MCF 10A (cell line): ENCODE measurements at regions not wholly inside any gene's neighbourhood (a gene's known extent, or its start where the extent isn't known, plus 50 kb on each side); places are given as distances from the start of the nearest gene placed in this dataset.
A peak's percentile ranks its signal among the peaks of the same experiment; 100 is the strongest.

Experiments
- BruUV-seq: library from RNA; stranded (reverse); fragments of 400-500 nt; replicated peaks from 2 replicates; lab custom pipeline; 2021; lab: Mats Ljungman, UMichigan
- CTCF ChIA-PET: fragments of 300-600 bp; sonication (Branson Sonifier 250); formaldehyde crosslinking; extraction: SDS; loops from one replicate; lab custom pipeline; 2021; ENCODE audit warnings: antibody characterized with exemption, inconsistent platforms; lab: Yijun Ruan, JAX
- POLR2A ChIA-PET: fragments of 300-600, 350-650 bp; sonication (Branson Sonifier 250); formaldehyde crosslinking; extraction: SDS; loops from one replicate; lab custom pipeline; 2020; ENCODE audit warnings: antibody characterized with exemption, inconsistent platforms; lab: Yijun Ruan, JAX
- DNase-seq: peaks from one replicate; pipeline ENCODE4 v3.0.0-alpha.2; 2018; ENCODE audit not compliant: unreplicated experiment
- H3K27ac Mint-ChIP-seq: one replicate; pipeline ENCODE4 v1.8.0; 2022; ENCODE audit warnings: mild to moderate bottlenecking, low read depth, mixed read lengths; ENCODE audit not compliant: unreplicated experiment
- H3K27me3 Mint-ChIP-seq: one replicate; pipeline ENCODE4 v1.8.0; 2022; ENCODE audit warnings: mixed read lengths; ENCODE audit not compliant: insufficient read depth, unreplicated experiment
- H3K36me3 Mint-ChIP-seq: one replicate; pipeline ENCODE4 v1.8.0; 2022; ENCODE audit warnings: mild to moderate bottlenecking, moderate library complexity, mixed read lengths; ENCODE audit not compliant: insufficient read depth, unreplicated experiment
- H3K4me1 Mint-ChIP-seq: one replicate; pipeline ENCODE4 v1.8.0; 2022; ENCODE audit warnings: mixed read lengths; ENCODE audit not compliant: insufficient read depth, unreplicated experiment
- H3K4me3 Mint-ChIP-seq: one replicate; pipeline ENCODE4 v1.8.0; 2022; ENCODE audit warnings: mild to moderate bottlenecking, moderate library complexity, mixed read lengths; ENCODE audit not compliant: unreplicated experiment
- H3K9me3 Mint-ChIP-seq: one replicate; pipeline ENCODE4 v1.8.0; 2022; ENCODE audit warnings: mixed read lengths; ENCODE audit not compliant: unreplicated experiment
- CTCF ChIP-seq: fragments of 200-600 bp; IDR thresholded peaks from one replicate; pipeline ENCODE4 v1.8.0; 2022; ENCODE audit warnings: antibody characterized with exemption, mild to moderate bottlenecking; ENCODE audit not compliant: unreplicated experiment
- intact Hi-C: fragments of 100-400 bp; cut with micrococcal nuclease; formaldehyde crosslinking; loops from 2 replicates; pipeline ENCODE4 v1.14.1; 2022

GRCh38 chr2:204180649-204181048, 244.1 kb downstream of the ICOS start:
- Mint-ChIP-seq H3K27me3 (peaks cover 23% of the 10 kb centered on the region), H3K4me1 (no peaks in the 10 kb centered on the region), H3K4me3 (no peak overlapping the region), H3K9me3 (no peaks in the 10 kb centered on the region), H3K27ac (no peak overlapping the region), H3K36me3 (no peaks in the 10 kb centered on the region)
- ChIA-PET POLR2A (no interaction called here), CTCF (interaction anchor here (1.3 kb wide), 2 partner anchors 11 to 155 kb away, joined by 3 to 4 read pairs; no protein-coding TSS in a partner anchor)
- peak; percentile 7 for DNase-seq
- no TSS peak for BruUV-seq
- no peak for TF ChIP-seq CTCF
- intact Hi-C loops = no loop called here

DNA sequence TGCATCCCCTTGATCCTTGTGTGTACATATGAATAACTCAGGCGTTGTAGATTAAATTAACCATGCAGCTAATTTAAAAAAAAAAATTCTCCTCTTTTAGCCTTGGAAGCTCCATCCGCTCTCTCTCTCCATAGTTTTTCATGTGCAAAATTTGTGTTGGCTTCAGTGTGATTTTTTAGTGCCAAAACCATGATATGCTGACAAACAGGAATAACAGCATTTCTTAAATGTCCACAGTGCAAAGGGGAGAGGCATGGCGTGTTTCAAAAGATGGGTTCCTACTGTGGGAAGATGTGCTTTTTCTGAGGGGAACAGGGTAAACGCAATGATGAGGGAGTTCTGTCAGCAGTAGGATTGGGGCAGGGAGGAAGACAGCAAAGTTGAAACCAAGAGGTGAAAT, 247.0 kb downstream of the ICOS start:
- Mint-ChIP-seq H3K36me3 (no peaks in the 10 kb centered on the region), H3K27ac (no peak overlapping the region), H3K27me3 (peaks cover 17% of the 10 kb centered on the region), H3K9me3 (no peaks in the 10 kb centered on the region), H3K4me3 (no peak overlapping the region), H3K4me1 (no peaks in the 10 kb centered on the region)
- no peak for DNase-seq
- intact Hi-C loops = no loop called here
- CTCF ChIA-PET = interaction anchor here (0.7 kb wide), 1 partner anchor 78 kb away, joined by 3 read pairs; no protein-coding TSS in a partner anchor
- POLR2A ChIA-PET = no interaction called here
- BruUV-seq = no TSS peak
- TF ChIP-seq CTCF = no peak

DNA sequence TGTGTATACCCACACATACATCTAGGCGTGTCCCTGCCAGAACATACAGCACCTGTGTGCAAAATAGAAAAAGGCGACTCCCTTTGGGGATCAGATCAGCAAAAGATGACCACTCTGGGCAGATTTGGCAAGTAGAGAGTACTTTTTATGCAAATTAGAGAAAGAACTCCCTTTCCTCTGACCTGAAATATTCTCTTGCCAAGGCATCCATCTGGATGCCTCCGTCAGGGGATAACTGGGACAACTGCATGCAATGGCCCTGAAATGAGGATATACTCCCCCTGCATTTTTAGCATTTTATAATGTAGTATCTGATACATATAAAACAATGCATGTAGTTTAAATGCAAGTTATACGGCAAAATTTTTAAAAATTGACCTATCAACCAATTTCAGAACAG, 247.7 kb downstream of the ICOS start:
- no peaks in the 10 kb centered on the region for H3K36me3 Mint-ChIP-seq
- intact Hi-C loops = no loop called here
- TF ChIP-seq CTCF = no peak

GRCh38 chr2:204187229-204188083, 250.9 kb downstream of the ICOS start:
- BruUV-seq = no TSS peak
- no peak overlapping the region for H3K4me3 Mint-ChIP-seq
- TF ChIP-seq CTCF = no peak
- no peaks in the 10 kb centered on the region for H3K27me3 Mint-ChIP-seq
- intact Hi-C loops = no loop called here
- POLR2A ChIA-PET = interaction anchor here (0.6 kb wide), 1 partner anchor 53 kb away, joined by 3 read pairs; no protein-coding TSS in a partner anchor
- no peaks in the 10 kb centered on the region for H3K9me3 Mint-ChIP-seq
- H3K4me1 Mint-ChIP-seq = no peaks in the 10 kb centered on the region
- H3K27ac Mint-ChIP-seq = no peak overlapping the region
- H3K36me3 Mint-ChIP-seq = no peaks in the 10 kb centered on the region
- DNase-seq = no peak
- CTCF ChIA-PET = interaction anchor here (0.6 to 1.6 kb wide), 4 partner anchors 10 to 949 kb away, joined by 3 to 4 read pairs (median 3); no protein-coding TSS in a partner anchor

More for the DNA sequence above, 247.7 kb downstream of the ICOS start:
- H3K4me3 Mint-ChIP-seq = no peak overlapping the region
- no peaks in the 10 kb centered on the region for H3K9me3 Mint-ChIP-seq
- ChIA-PET CTCF (no interaction called here), POLR2A (no interaction called here)
- BruUV-seq = no TSS peak
- H3K27ac Mint-ChIP-seq = no peak overlapping the region
- no peak for DNase-seq
- H3K27me3 Mint-ChIP-seq = peaks cover 12% of the 10 kb centered on the region
- H3K4me1 Mint-ChIP-seq = no peaks in the 10 kb centered on the region
